ENCODE measurements at regions not wholly inside any gene's neighbourhood (a gene's known extent, or its start where the extent isn't known, plus 50 kb on each side); places are given as distances from the start of the nearest gene placed in this dataset.

GRCh38 chr14:25252793-25253192 lies 202.8 kb upstream of the STXBP6 start:
- POLR2A ChIA-PET (ENCODE audit: unreplicated experiment) = no interaction called here
- DNase-seq = no peak

GRCh38 chr14:25250516-25250915 lies 200.6 kb upstream of the STXBP6 start:
- ATAC-seq = no peak
- Histone ChIP-seq H3K4me2 (ENCODE audit: low read length) (no peak overlapping the region), H4K20me1 (ENCODE audit: low read length) (no peaks in the 10 kb centered on the region), H3K4me1 (ENCODE audit: insufficient read depth, low read length) (no peaks in the 10 kb centered on the region), H2AFZ (ENCODE audit: low read length) (no peak overlapping the region), H3F3A (ENCODE audit: low read length, unreplicated experiment) (no peaks in the 10 kb centered on the region), H3K4me3 (ENCODE audit: low read length) (no peak overlapping the region), H3K27ac (ENCODE audit: low read length) (no peak overlapping the region), H3K9me2 (replicated peaks; ENCODE audit: low read length) (no peaks in the 10 kb centered on the region), H3K9me3 (ENCODE audit: low read length) (no peaks in the 10 kb centered on the region), H3K79me2 (ENCODE audit: low read length) (no peaks in the 10 kb centered on the region), H3K9ac (ENCODE audit: low read length) (no peak overlapping the region), H3K36me3 (ENCODE audit: low read depth, low read length) (no peaks in the 10 kb centered on the region), H3K27me3 (ENCODE audit: low read length) (no peaks in the 10 kb centered on the region)
- BruUV-seq (replicated peaks) = no TSS peak
- intact Hi-C loops (cut with micrococcal nuclease) = no loop called here
- TF ChIP-seq EZH2 (IDR thresholded peaks at IDR 0.05; ENCODE audit: low read length, unreplicated experiment) (no peak), EZH2phosphoT487 (IDR thresholded peaks at IDR 0.05; ENCODE audit: borderline replicate concordance, low read length) (no peak)
- DNase-seq = no peak
- ChIA-PET POLR2A (ENCODE audit: unreplicated experiment) (no interaction called here), CTCF (no interaction called here)

More at GRCh38 chr14:25252793-25253192, 202.8 kb upstream of the STXBP6 start:
- no peaks in the 10 kb centered on the region for H3K9me2 ChIP-seq (replicated peaks; ENCODE audit: low read length)
- no peak overlapping the region for H3K4me2 ChIP-seq (ENCODE audit: low read length)
- no TSS peak for BruUV-seq (replicated peaks)
- peaks cover 8% of the 10 kb centered on the region; the same call in 1 of the 2 replicates for H3K9me3 ChIP-seq (ENCODE audit: low read length)
- no peaks in the 10 kb centered on the region for H3K36me3 ChIP-seq (ENCODE audit: low read depth, low read length)
- no peaks in the 10 kb centered on the region for H3F3A ChIP-seq (ENCODE audit: low read length, unreplicated experiment)
- no peak for ATAC-seq
- no peak overlapping the region for H3K27ac ChIP-seq (ENCODE audit: low read length)
- CTCF ChIA-PET = no interaction called here
- H3K4me1 ChIP-seq (ENCODE audit: insufficient read depth, low read length) = no peaks in the 10 kb centered on the region
- H3K9ac ChIP-seq (ENCODE audit: low read length) = no peak overlapping the region
- TF ChIP-seq EZH2 (IDR thresholded peaks at IDR 0.05; ENCODE audit: low read length, unreplicated experiment) (no peak), EZH2phosphoT487 (IDR thresholded peaks at IDR 0.05; ENCODE audit: borderline replicate concordance, low read length) (no peak)
- TF ChIP-seq, protein P1, sequence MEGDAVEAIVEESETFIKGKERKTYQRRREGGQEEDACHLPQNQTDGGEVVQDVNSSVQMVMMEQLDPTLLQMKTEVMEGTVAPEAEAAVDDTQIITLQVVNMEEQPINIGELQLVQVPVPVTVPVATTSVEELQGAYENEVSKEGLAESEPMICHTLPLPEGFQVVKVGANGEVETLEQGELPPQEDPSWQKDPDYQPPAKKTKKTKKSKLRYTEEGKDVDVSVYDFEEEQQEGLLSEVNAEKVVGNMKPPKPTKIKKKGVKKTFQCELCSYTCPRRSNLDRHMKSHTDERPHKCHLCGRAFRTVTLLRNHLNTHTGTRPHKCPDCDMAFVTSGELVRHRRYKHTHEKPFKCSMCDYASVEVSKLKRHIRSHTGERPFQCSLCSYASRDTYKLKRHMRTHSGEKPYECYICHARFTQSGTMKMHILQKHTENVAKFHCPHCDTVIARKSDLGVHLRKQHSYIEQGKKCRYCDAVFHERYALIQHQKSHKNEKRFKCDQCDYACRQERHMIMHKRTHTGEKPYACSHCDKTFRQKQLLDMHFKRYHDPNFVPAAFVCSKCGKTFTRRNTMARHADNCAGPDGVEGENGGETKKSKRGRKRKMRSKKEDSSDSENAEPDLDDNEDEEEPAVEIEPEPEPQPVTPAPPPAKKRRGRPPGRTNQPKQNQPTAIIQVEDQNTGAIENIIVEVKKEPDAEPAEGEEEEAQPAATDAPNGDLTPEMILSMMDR (conservative IDR thresholded peaks at IDR 0.05; ENCODE audit: low read depth, low read length) = no peak
- H2AFZ ChIP-seq (ENCODE audit: low read length) = no peak overlapping the region
- intact Hi-C loops (cut with micrococcal nuclease) = no loop called here
- H3K27me3 ChIP-seq (ENCODE audit: low read length) = no peaks in the 10 kb centered on the region
- no peaks in the 10 kb centered on the region for H3K79me2 ChIP-seq (ENCODE audit: low read length)
- no peaks in the 10 kb centered on the region for H4K20me1 ChIP-seq (ENCODE audit: low read length)
- no peak overlapping the region for H3K4me3 ChIP-seq (ENCODE audit: low read length)

- no peaks in the 10 kb centered on the region for H3K36me3 ChIP-seq (ENCODE audit: low read depth, low read length)
- intact Hi-C loops (cut with micrococcal nuclease) = no loop called here
- H3K9ac ChIP-seq (ENCODE audit: low read length) = no peak overlapping the region
- ATAC-seq (no peak), DNase-seq (no peak)
- ChIA-PET CTCF (no interaction called here), POLR2A (ENCODE audit: unreplicated experiment) (no interaction called here)
- no peaks in the 10 kb centered on the region for H3F3A ChIP-seq (ENCODE audit: low read length, unreplicated experiment)
- no peaks in the 10 kb centered on the region for H3K9me3 ChIP-seq (ENCODE audit: low read length)
- no peaks in the 10 kb centered on the region for H3K79me2 ChIP-seq (ENCODE audit: low read length)
- H3K9me2 ChIP-seq (replicated peaks; ENCODE audit: low read length) = no peaks in the 10 kb centered on the region
- TF ChIP-seq EZH2 (IDR thresholded peaks at IDR 0.05; ENCODE audit: low read length, unreplicated experiment) = no peak
- TF ChIP-seq, protein P1 (conservative IDR thresholded peaks at IDR 0.05; ENCODE audit: low read depth, low read length) = no peak
- no peak for TF ChIP-seq EZH2phosphoT487 (IDR thresholded peaks at IDR 0.05; ENCODE audit: borderline replicate concordance, low read length)
- no peaks in the 10 kb centered on the region for H3K4me1 ChIP-seq (ENCODE audit: insufficient read depth, low read length)
- no peak overlapping the region for H3K4me3 ChIP-seq (ENCODE audit: low read length)
- H3K4me2 ChIP-seq (ENCODE audit: low read length) = no peak overlapping the region
- BruUV-seq (replicated peaks) = no TSS peak
- H2AFZ ChIP-seq (ENCODE audit: low read length) = no peak overlapping the region
- H3K27me3 ChIP-seq (ENCODE audit: low read length) = no peaks in the 10 kb centered on the region
- H4K20me1 ChIP-seq (ENCODE audit: low read length) = no peaks in the 10 kb centered on the region
- no peak overlapping the region for H3K27ac ChIP-seq (ENCODE audit: low read length)
Measured at GRCh38 chr14:25247609-25248008, 197.7 kb upstream of the STXBP6 start.

All from PC-3 (cell line).